CD4-positive, alpha-beta T cell treated with Interleukin-4 for 1 hour (primary cell): ENCODE measurements at regions not wholly inside any gene's neighbourhood (a gene's known extent, or its start where the extent isn't known, plus 50 kb on each side); places are given as distances from the start of the nearest gene placed in this dataset.

ENCODE experiments used
- DNase-seq, 2 donors: peaks; one replicate each; pipeline ENCODE4 v3.0.0-alpha.2; 2020 to 2022

- DNase-seq: no peak
Measured at GRCh38 chr3:132196113-132196512, 121.1 kb upstream of the ACP3 start.

GRCh38 chr3:132198516-132198915, 118.7 kb upstream of the ACP3 start:
- DNase-seq: no peak

- no peak for DNase-seq
Measured at GRCh38 chr3:132199451-132199850, 117.8 kb upstream of the ACP3 start.

GRCh38 chr3:132202586-132202985, 114.6 kb upstream of the ACP3 start:
- DNase-seq: no peak

GRCh38 chr3:132203889-132204596, 113.2 kb upstream of the ACP3 start:
- DNase-seq: no peak

- no peak for DNase-seq
Measured at GRCh38 chr3:132205609-132206008, 111.6 kb upstream of the ACP3 start.

- no peak for DNase-seq
Measured at GRCh38 chr3:132209855-132210254, 107.4 kb upstream of the ACP3 start.

- DNase-seq: no peak
Measured at GRCh38 chr3:132210476-132211346, 106.5 kb upstream of the ACP3 start.

GRCh38 chr3:132211896-132212295, 105.3 kb upstream of the ACP3 start:
- DNase-seq: no peak

GRCh38 chr3:132218817-132219755, 98.1 kb upstream of the ACP3 start:
- DNase-seq: no peak

GRCh38 chr3:132220986-132221385, 96.2 kb upstream of the ACP3 start:
- DNase-seq: no peak

- no peak for DNase-seq
Measured at GRCh38 chr3:132222868-132223538, 94.2 kb upstream of the ACP3 start.

- no peak for DNase-seq
Measured at GRCh38 chr3:132225664-132226063, 91.5 kb upstream of the ACP3 start.

- DNase-seq: no peak
Measured at GRCh38 chr3:132228923-132229322, 88.3 kb upstream of the ACP3 start.

- no peak for DNase-seq
Measured at GRCh38 chr3:132229641-132230040, 87.6 kb upstream of the ACP3 start.

GRCh38 chr3:132230156-132231000, 86.8 kb upstream of the ACP3 start:
- no peak for DNase-seq

- DNase-seq: no peak
Measured at GRCh38 chr3:132231633-132232032, 85.6 kb upstream of the ACP3 start.

GRCh38 chr3:132232231-132232792, 84.9 kb upstream of the ACP3 start:
- no peak for DNase-seq

GRCh38 chr3:132236701-132237651, 80.2 kb upstream of the ACP3 start:
- no peak for DNase-seq

- no peak for DNase-seq
Measured at GRCh38 chr3:132237652-132238032, 79.6 kb upstream of the ACP3 start.
